Neural cell (in vitro differentiated cells): ENCODE measurements at regions not wholly inside any gene's neighbourhood (a gene's known extent, or its start where the extent isn't known, plus 50 kb on each side); places are given as distances from the start of the nearest gene placed in this dataset.

Source experiments
- EP300 ChIP-seq: fragments of 450-650 bp; conservative IDR thresholded peaks from 2 replicates; pipeline ENCODE4 v1.6.1; 2014; ENCODE audit warnings: antibody characterized with exemption, mild to moderate bottlenecking, moderate library complexity; ENCODE audit not compliant: poor library complexity, severe bottlenecking
- MXI1 ChIP-seq: fragments of 450-650 bp; conservative IDR thresholded peaks from 2 replicates; pipeline ENCODE4 v1.6.1; 2014; ENCODE audit warnings: antibody characterized with exemption, mild to moderate bottlenecking; ENCODE audit not compliant: poor library complexity, severe bottlenecking
- POLR2AphosphoS5 ChIP-seq: IDR thresholded peaks from 2 replicates; pipeline ENCODE4 v1.6.1; 2012
- SMC3 ChIP-seq: fragments of 450-650 bp; conservative IDR thresholded peaks from 2 replicates; pipeline ENCODE4 v1.6.1; 2014; ENCODE audit warnings: antibody characterized with exemption, mild to moderate bottlenecking, moderate library complexity; ENCODE audit not compliant: poor library complexity
- TF ChIP-seq, protein P1 (sequence below): fragments of 450-650 bp; IDR thresholded peaks from 2 replicates; pipeline ENCODE4 v1.5.1; 2014; ENCODE audit warnings: antibody characterized with exemption, mild to moderate bottlenecking, moderate library complexity; ENCODE audit not compliant: poor library complexity, severe bottlenecking
- TF ChIP-seq, protein P2 (sequence below): IDR thresholded peaks from 2 replicates; pipeline ENCODE4 v1.6.1; 2012; ENCODE audit warnings: borderline replicate concordance

DNA sequence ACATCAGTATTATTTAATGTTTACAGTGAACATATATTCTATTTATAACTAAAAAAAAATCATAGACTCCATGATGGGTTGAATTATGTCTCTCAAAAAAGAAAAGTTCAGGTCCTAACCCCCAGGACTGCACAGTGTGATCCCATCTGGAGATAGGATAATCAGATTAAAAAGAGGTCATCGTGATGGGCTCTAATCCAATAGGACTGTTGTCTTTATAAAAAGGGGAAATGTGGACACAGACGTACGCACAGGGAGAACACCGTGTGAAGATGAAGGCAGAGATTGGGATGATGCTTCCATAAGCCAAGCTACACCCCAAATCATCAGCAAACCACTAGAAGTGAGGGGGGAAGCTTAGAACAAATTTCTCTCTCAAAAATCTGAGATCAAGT is 221.4 kb downstream of the SNX18 start:
- TF ChIP-seq, protein P1, sequence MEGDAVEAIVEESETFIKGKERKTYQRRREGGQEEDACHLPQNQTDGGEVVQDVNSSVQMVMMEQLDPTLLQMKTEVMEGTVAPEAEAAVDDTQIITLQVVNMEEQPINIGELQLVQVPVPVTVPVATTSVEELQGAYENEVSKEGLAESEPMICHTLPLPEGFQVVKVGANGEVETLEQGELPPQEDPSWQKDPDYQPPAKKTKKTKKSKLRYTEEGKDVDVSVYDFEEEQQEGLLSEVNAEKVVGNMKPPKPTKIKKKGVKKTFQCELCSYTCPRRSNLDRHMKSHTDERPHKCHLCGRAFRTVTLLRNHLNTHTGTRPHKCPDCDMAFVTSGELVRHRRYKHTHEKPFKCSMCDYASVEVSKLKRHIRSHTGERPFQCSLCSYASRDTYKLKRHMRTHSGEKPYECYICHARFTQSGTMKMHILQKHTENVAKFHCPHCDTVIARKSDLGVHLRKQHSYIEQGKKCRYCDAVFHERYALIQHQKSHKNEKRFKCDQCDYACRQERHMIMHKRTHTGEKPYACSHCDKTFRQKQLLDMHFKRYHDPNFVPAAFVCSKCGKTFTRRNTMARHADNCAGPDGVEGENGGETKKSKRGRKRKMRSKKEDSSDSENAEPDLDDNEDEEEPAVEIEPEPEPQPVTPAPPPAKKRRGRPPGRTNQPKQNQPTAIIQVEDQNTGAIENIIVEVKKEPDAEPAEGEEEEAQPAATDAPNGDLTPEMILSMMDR, result no peak
- TF ChIP-seq, protein P2, sequence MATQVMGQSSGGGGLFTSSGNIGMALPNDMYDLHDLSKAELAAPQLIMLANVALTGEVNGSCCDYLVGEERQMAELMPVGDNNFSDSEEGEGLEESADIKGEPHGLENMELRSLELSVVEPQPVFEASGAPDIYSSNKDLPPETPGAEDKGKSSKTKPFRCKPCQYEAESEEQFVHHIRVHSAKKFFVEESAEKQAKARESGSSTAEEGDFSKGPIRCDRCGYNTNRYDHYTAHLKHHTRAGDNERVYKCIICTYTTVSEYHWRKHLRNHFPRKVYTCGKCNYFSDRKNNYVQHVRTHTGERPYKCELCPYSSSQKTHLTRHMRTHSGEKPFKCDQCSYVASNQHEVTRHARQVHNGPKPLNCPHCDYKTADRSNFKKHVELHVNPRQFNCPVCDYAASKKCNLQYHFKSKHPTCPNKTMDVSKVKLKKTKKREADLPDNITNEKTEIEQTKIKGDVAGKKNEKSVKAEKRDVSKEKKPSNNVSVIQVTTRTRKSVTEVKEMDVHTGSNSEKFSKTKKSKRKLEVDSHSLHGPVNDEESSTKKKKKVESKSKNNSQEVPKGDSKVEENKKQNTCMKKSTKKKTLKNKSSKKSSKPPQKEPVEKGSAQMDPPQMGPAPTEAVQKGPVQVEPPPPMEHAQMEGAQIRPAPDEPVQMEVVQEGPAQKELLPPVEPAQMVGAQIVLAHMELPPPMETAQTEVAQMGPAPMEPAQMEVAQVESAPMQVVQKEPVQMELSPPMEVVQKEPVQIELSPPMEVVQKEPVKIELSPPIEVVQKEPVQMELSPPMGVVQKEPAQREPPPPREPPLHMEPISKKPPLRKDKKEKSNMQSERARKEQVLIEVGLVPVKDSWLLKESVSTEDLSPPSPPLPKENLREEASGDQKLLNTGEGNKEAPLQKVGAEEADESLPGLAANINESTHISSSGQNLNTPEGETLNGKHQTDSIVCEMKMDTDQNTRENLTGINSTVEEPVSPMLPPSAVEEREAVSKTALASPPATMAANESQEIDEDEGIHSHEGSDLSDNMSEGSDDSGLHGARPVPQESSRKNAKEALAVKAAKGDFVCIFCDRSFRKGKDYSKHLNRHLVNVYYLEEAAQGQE, result no peak
- TF ChIP-seq EP300 (no peak), MXI1 (no peak), POLR2AphosphoS5 (no peak), SMC3 (no peak)
